Esophagus muscularis mucosa (tissue), 4 donors: ENCODE measurements at regions not wholly inside any gene's neighbourhood (a gene's known extent, or its start where the extent isn't known, plus 50 kb on each side); places are given as distances from the start of the nearest gene placed in this dataset.
"Not testable (repeated sequence)": the region's sequence is repeated elsewhere in the genome, so short reads cannot be mapped to it uniquely, and the experiment has no call there.

Experiments used
- DNase-seq: peaks from one replicate; pipeline ENCODE4 v3.0.0-alpha.2; 2017; ENCODE audit errors: extremely low spot score
- H3K27ac ChIP-seq, 4 donors: fragments of 200-600 bp; sonication (generic); replicated peaks in 1 of 4; 1 replicate in 3 of 4; 2 replicates in 1 of 4; pipeline ENCODE4 v1.5.1; 2016 to 2019; ENCODE audit warnings: mild to moderate bottlenecking in 1 of 4
- H3K27me3 ChIP-seq, 4 donors: fragments of 200-600 bp; sonication (generic); one replicate each; pipeline versions ENCODE4 v1.5.1 to v1.6.0; 2016 to 2019
- H3K36me3 ChIP-seq, 4 donors: fragments of 200-600 bp; sonication (generic); one replicate each; pipeline ENCODE4 v1.5.1; 2016 to 2019
- H3K4me1 ChIP-seq, 4 donors: fragments of 200-600 bp; sonication (generic); one replicate each; pipeline ENCODE4 v1.5.1; 2016 to 2019
- H3K4me3 ChIP-seq, 4 donors: fragments of 200-600 bp; sonication (generic); 1 replicate in 2 of 4; 2 replicates in 2 of 4; pipeline ENCODE4 v1.5.1; 2016 to 2019; ENCODE audit warnings: mild to moderate bottlenecking in 4 of 4, moderate library complexity in 1 of 4
- H3K9me3 ChIP-seq, 4 donors: fragments of 200-600 bp; sonication (generic); 1 replicate in 3 of 4; 2 replicates in 1 of 4; pipeline ENCODE4 v1.5.1; 2016 to 2019
- EP300 ChIP-seq: sonication (generic); formaldehyde crosslinking; IDR thresholded peaks from one replicate; pipeline ENCODE4 v1.6.1; 2017; ENCODE audit warnings: antibody characterized with exemption
- POLR2A ChIP-seq: fragments of 450-650 bp; IDR thresholded peaks from one replicate; pipeline ENCODE4 v1.6.1; 2017; ENCODE audit warnings: antibody characterized with exemption, moderate library complexity, mild to moderate bottlenecking, low read depth
- POLR2AphosphoS5 ChIP-seq, 2 donors: sonication (generic); formaldehyde crosslinking; IDR thresholded peaks; one replicate each; pipeline ENCODE4 v1.6.1; 2017; ENCODE audit warnings: antibody characterized with exemption in 2 of 2
- WGBS: methylation state at CpG from one replicate; pipeline ENCODE4 v1.1.5; 2018; 5-methylcytosine and 5-hydroxymethylcytosine counted together
- intact Hi-C: fragments of 100-400 bp; cut with DNase I; formaldehyde crosslinking; loops from one replicate; pipeline ENCODE4 v1.15.1; 2023
- TF ChIP-seq, protein P1 (sequence below), 3 experiments: fragments of 200-600 bp in 2 of 3; fragments of 450-650 bp in 1 of 3; sonication (generic) in 2 of 3; IDR thresholded peaks; one replicate each; pipeline ENCODE4 v1.5.1; 2017 to 2019; ENCODE audit warnings: antibody characterized with exemption in 3 of 3, mild to moderate bottlenecking in 2 of 3, moderate library complexity in 1 of 3

DNA sequence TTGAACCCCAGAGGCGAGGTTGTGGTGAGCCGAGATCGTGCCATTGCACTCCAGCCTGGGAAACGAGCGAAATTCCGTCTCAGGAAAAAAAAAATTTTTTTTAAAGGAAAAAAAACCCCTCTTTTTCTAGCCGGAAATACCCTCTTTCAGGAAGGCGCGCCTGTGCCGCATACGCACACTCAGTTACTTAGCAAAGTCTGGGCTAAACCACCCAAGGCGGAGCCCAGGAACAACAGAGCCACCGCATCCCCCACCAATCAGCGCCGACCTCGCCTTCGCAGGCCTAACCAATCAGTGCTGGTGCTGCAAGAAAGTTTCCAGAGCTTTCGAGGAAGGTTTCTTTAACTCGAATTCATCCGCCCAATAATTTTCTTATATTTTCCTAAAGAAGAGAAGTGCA is 510.4 kb downstream of the KCNJ18 start:
- Histone ChIP-seq H3K4me3 (no peak overlapping the region), H3K27me3 (no peaks in the 10 kb centered on the region), H3K4me1 (no peaks in the 10 kb centered on the region), H3K36me3 (no peaks in the 10 kb centered on the region), H3K9me3 (peaks cover 0 to 14% (median 6%) of the 10 kb centered on the region in 4 donors), H3K27ac (no peak overlapping the region)
- WGBS, result 91% methylated on average over 20 of the region's 20 CpGs
- TF ChIP-seq, protein P1, sequence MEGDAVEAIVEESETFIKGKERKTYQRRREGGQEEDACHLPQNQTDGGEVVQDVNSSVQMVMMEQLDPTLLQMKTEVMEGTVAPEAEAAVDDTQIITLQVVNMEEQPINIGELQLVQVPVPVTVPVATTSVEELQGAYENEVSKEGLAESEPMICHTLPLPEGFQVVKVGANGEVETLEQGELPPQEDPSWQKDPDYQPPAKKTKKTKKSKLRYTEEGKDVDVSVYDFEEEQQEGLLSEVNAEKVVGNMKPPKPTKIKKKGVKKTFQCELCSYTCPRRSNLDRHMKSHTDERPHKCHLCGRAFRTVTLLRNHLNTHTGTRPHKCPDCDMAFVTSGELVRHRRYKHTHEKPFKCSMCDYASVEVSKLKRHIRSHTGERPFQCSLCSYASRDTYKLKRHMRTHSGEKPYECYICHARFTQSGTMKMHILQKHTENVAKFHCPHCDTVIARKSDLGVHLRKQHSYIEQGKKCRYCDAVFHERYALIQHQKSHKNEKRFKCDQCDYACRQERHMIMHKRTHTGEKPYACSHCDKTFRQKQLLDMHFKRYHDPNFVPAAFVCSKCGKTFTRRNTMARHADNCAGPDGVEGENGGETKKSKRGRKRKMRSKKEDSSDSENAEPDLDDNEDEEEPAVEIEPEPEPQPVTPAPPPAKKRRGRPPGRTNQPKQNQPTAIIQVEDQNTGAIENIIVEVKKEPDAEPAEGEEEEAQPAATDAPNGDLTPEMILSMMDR (IDR thresholded peaks at IDR 0.05), result no peak
- TF ChIP-seq POLR2AphosphoS5 (IDR thresholded peaks at IDR 0.05) (no peak), POLR2A (no peak), EP300 (no peak)
- intact Hi-C loops, result no loop called here
- peak; percentile 62 for DNase-seq

DNA sequence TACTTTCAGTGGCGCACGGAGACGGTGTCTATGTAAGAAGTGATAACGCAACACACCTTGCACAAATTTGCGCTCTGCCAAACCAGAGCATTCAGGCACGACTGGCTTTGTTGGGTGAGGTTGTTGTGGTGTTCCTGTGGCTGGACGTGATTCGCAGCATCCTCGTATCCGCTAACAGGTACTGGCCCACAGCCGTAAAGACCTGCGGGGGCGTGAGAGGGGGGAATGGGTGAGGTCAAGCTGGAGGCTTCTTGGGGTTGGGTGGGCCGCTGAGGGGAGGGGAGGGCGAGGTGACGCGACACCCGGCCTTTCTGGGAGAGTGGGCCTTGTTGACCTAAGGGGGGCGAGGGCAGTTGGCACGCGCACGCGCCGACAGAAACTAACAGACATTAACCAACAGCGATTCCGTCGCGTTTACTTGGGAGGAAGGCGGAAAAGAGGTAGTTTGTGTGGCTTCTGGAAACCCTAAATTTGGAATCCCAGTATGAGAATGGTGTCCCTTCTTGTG is 510.9 kb downstream of the KCNJ18 start:
- WGBS, result 96% methylated on average over 29 of the region's 29 CpGs
- Histone ChIP-seq H3K36me3 (no peaks in the 10 kb centered on the region), H3K4me1 (no peaks in the 10 kb centered on the region), H3K27me3 (no peaks in the 10 kb centered on the region), H3K4me3 (no peak overlapping the region), H3K9me3 (peaks cover 0 to 14% (median 6%) of the 10 kb centered on the region in 4 donors), H3K27ac (no peak overlapping the region)
- peak; percentile 47 for DNase-seq
- intact Hi-C loops, result no loop called here
- TF ChIP-seq EP300 (no peak), POLR2AphosphoS5 (IDR thresholded peaks at IDR 0.05) (no peak), POLR2A (no peak)
- TF ChIP-seq, protein P1 (IDR thresholded peaks at IDR 0.05), result no peak

DNA sequence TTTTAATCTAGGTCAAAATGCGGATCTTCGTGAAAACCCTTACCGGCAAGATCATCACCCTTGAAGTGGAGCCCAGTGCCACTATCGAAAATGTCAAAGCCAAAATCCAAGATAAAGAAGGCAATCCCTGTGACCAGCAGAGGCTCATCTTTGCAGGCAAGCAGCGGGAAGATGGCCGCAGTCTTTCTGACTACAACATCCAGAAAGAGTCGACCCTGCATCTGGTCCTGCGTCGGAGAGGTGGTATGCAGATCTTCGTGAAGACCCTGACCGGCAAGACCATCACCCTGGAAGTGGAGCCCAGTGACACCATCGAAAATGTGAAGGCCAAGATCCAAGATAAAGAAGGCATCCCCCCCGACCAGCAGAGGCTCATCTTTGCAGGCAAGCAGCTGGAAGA is 511.8 kb downstream of the KCNJ18 start:
- H3K27ac ChIP-seq, H3K4me1 ChIP-seq, intact Hi-C loops, H3K36me3 ChIP-seq, H3K27me3 ChIP-seq, H3K4me3 ChIP-seq: not testable (repeated sequence)
- DNase-seq, result peak; percentile 2
- peaks cover 0 to 14% (median 6%) of the 10 kb centered on the region in 4 donors for H3K9me3 ChIP-seq
- 76% methylated on average over 13 of the region's 13 CpGs for WGBS

DNA sequence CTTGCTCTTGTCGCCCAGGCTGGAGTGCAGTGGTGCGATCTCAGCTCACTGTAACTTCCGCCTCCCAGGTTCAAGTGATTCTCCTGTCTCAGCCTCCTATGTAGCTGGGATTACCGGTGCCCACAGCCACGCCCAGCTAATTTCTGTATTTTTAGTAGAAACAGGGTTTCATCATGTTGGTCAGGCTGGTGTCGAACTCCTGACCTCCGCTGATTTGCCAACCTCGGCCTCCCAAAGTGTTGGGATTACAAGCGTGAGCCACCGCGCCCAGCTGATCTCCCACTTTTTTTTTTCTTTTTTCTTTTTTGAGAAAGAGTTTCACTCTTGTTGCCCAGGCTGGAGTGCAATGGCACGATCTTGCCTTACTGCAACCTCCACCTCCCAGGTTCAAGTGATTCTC is 517.9 kb downstream of the KCNJ18 start:
- intact Hi-C loops, DNase-seq, H3K27ac ChIP-seq, H3K4me1 ChIP-seq, H3K36me3 ChIP-seq, H3K9me3 ChIP-seq, H3K4me3 ChIP-seq, H3K27me3 ChIP-seq: not testable (repeated sequence)
- 85% methylated on average over 12 of the region's 12 CpGs for WGBS

DNA sequence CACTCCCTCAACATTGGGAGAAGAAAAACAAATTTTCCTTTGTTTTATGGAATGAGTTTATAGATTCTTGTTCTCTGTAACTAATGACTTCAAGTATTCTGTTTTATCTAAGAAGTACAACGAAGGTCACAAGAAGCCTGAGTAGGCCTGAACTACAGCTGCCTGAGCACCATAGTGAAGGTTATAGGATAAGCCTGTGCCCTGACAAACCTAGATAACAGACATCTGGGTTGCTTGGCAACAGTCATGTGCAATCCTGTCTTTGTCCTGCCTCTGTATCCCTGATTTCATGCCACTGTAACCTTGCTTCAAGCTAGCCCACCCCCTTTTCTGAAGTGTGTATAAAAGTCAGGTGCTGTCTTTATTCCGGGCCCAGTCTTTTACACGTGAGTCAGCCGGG is 520.8 kb downstream of the KCNJ18 start:
- intact Hi-C loops, H3K4me3 ChIP-seq, H3K27ac ChIP-seq, H3K4me1 ChIP-seq, H3K36me3 ChIP-seq, DNase-seq, H3K9me3 ChIP-seq: not testable (repeated sequence)
- 73% methylated on average over 4 of the region's 4 CpGs for WGBS
- peaks cover 0 to 13% (median 0%) of the 10 kb centered on the region in 4 donors for H3K27me3 ChIP-seq

DNA sequence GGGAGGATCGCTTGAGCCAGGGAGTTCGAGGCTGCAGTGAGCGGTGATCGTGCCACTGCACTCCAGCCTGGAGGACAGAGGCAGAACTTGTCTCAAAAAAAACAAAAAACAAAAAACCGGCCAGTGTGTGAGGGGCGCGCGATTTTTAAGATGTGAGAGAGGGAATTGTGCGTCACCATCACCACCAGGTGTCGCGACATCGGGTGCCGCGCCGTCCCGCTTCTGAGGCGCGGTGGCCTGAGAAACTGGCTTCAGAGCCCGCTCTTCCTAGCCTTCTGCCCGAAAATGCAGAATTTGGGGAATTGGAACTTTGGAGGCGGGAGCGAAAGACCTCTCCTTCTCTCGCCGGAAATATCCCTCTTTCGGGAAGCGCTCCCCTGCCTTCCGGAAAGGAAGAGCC is 524.8 kb downstream of the KCNJ18 start:
- Histone ChIP-seq H3K4me3 (no peak overlapping the region), H3K36me3 (no peaks in the 10 kb centered on the region), H3K27ac (no peak overlapping the region), H3K9me3 (peaks cover 0 to 4% (median 0%) of the 10 kb centered on the region in 4 donors), H3K4me1 (no peaks in the 10 kb centered on the region), H3K27me3 (peaks cover 0 to 21% (median 0%) of the 10 kb centered on the region in 4 donors)
- WGBS, result 48% methylated on average over 23 of the region's 27 CpGs
- TF ChIP-seq EP300 (no peak), POLR2AphosphoS5 (IDR thresholded peaks at IDR 0.05) (no peak), POLR2A (no peak)
- TF ChIP-seq, protein P1 (IDR thresholded peaks at IDR 0.05), result no peak
- no peak for DNase-seq
- intact Hi-C loops, result no loop called here
